K562 (cell line): ENCODE measurements at regions not wholly inside any gene's neighbourhood (a gene's known extent, or its start where the extent isn't known, plus 50 kb on each side); places are given as distances from the start of the nearest gene placed in this dataset.

Experiments
- ATAC-seq: fragments of 200-7000 bp; cut with Tn5 transposase; 3 replicates; pipeline ENCODE4 v1.9.1; 2020; ENCODE audit warnings: moderate library complexity
- BruUV-seq: library from RNA; stranded (reverse); fragments of 400-500 nt; replicated peaks from 2 replicates; lab custom pipeline; 2021; lab: Mats Ljungman, UMichigan
- CTCF ChIA-PET: fragments of 300-600 bp; formaldehyde crosslinking; extraction: SDS; loops from one replicate; lab custom pipeline; 2021; ENCODE audit warnings: low intra/inter-chr PET ratio; lab: Yijun Ruan, JAX
- POLR2A ChIA-PET: fragments of 300-600, 350-650 bp; sonication (Branson Sonifier 250); formaldehyde crosslinking; extraction: SDS; loops from one replicate; lab custom pipeline; 2021; ENCODE audit warnings: antibody characterized with exemption, inconsistent platforms; lab: Yijun Ruan, JAX
- DNase-seq, 4 experiments: peaks; one replicate each; pipeline versions ENCODE4 v3.0.0 to v3.0.0-alpha.2; 2011 to 2018; ENCODE audit warnings: low spot score in 3 of 4, mixed read lengths in 3 of 4; ENCODE audit errors: extremely low read depth in 1 of 4
- FAIRE-seq: peaks from 2 replicates; lab custom pipeline; 2011; peaks lifted over from hg19 to GRCh38; lab: Jason Lieb, UNC
- H2AFZ ChIP-seq: 2 replicates; pipeline ENCODE4 v1.6.0; 2011; ENCODE audit warnings: low read depth, low read length, control low read depth, inconsistent platforms
- H3K27ac ChIP-seq: fragments of 200-600 bp; 3 replicates; pipeline ENCODE4 v1.8.0; 2011; ENCODE audit warnings: low read depth, mild to moderate bottlenecking, control low read depth, inconsistent platforms, low read length, moderate library complexity, mixed read lengths; ENCODE audit errors: extremely low read depth
- H3K27me3 ChIP-seq, 2 experiments: fragments of 300-600 bp in 1 of 2; 2 replicates in 1 of 2; 3 replicates in 1 of 2; pipeline versions ENCODE4 v1.6.0 to v1.8.0; 2011; ENCODE audit warnings: inconsistent platforms in 2 of 2, low read length in 2 of 2, mild to moderate bottlenecking in 1 of 2, mixed read lengths in 1 of 2, moderate library complexity in 1 of 2; ENCODE audit not compliant: control insufficient read depth in 2 of 2, insufficient read depth in 2 of 2
- H3K36me3 ChIP-seq: fragments of 300-600 bp; 3 replicates; pipeline ENCODE4 v1.8.0; 2011; ENCODE audit warnings: mild to moderate bottlenecking, low read length, inconsistent platforms; ENCODE audit not compliant: control insufficient read depth, insufficient read depth
- H3K4me1 ChIP-seq, 2 experiments: fragments of 200-600 bp in 1 of 2; replicated peaks in 1 of 2; 2 replicates in 1 of 2; 3 replicates in 1 of 2; pipeline versions ENCODE4 v1.5.1 to v1.8.0; 2011; ENCODE audit warnings: inconsistent platforms in 2 of 2, low read length in 2 of 2, mild to moderate bottlenecking in 1 of 2, mixed read lengths in 1 of 2, moderate library complexity in 1 of 2; ENCODE audit not compliant: control insufficient read depth in 2 of 2, insufficient read depth in 2 of 2
- H3K4me2 ChIP-seq: 2 replicates; pipeline ENCODE4 v1.6.1; 2011; ENCODE audit warnings: low read length, control low read depth, inconsistent platforms, mixed read lengths; ENCODE audit not compliant: insufficient read depth
- H3K4me3 ChIP-seq: fragments of 200-600 bp; sonication (generic), shearing (Covaris generic); 2 replicates; pipeline ENCODE4 v1.5.1; 2016; ENCODE audit warnings: control low read depth, inconsistent platforms
- H3K79me2 ChIP-seq: fragments of 200-600 bp; 3 replicates; pipeline ENCODE4 v1.8.0; 2011; ENCODE audit warnings: low read length, inconsistent platforms; ENCODE audit not compliant: control insufficient read depth, insufficient read depth
- H3K9ac ChIP-seq, 2 experiments: 2 replicates each; pipeline versions ENCODE4 v1.6.0 to v1.6.1; 2011; ENCODE audit warnings: low read depth in 2 of 2, low read length in 2 of 2, control low read depth in 1 of 2, inconsistent platforms in 1 of 2, mild to moderate bottlenecking in 1 of 2, mixed read lengths in 1 of 2; ENCODE audit not compliant: insufficient read depth in 1 of 2
- H3K9me1 ChIP-seq: one replicate; pipeline ENCODE4 v1.6.0; 2011; ENCODE audit warnings: inconsistent platforms, mild to moderate bottlenecking, low read length, moderate library complexity; ENCODE audit not compliant: control insufficient read depth, insufficient read depth
- H3K9me3 ChIP-seq: replicated peaks from 2 replicates; pipeline ENCODE4 v1.5.1; 2011; ENCODE audit warnings: low read depth, low read length, inconsistent platforms; ENCODE audit not compliant: control insufficient read depth, insufficient read depth
- H4K20me1 ChIP-seq: replicated peaks from 2 replicates; pipeline ENCODE4 v1.6.1; 2011; ENCODE audit warnings: low read length, inconsistent platforms, mixed read lengths; ENCODE audit not compliant: control insufficient read depth, insufficient read depth
- ASH1L ChIP-seq: fragments of 450-650 bp; IDR thresholded peaks from 2 replicates; pipeline ENCODE4 v1.6.1; 2018; ENCODE audit warnings: borderline replicate concordance, mild to moderate bottlenecking, low read depth; ENCODE audit not compliant: partially characterized antibody
- GTF2E2 ChIP-seq: fragments of 200-800 bp; sonication (Bioruptor generic); IDR thresholded peaks from 2 replicates; pipeline ENCODE4 v1.6.1; 2016; ENCODE audit warnings: missing genetic modification characterization, missing compliant biosample characterization
- POLR2G ChIP-seq: fragments of 200-400 bp; formaldehyde crosslinking; IDR thresholded peaks from 2 replicates; pipeline ENCODE4 v1.6.1; 2017; ENCODE audit warnings: low read depth, mild to moderate bottlenecking, antibody characterized with exemption, low read length, moderate library complexity
- ZNF121 ChIP-seq: sonication (generic); formaldehyde crosslinking; conservative IDR thresholded peaks from 2 replicates; pipeline ENCODE4 v1.8.0; 2022; ENCODE audit warnings: missing genetic modification reagents
- WGBS: fragments of 100-300 bp; shearing (Covaris generic); methylation state at CpG from one replicate; pipeline ENCODE4 v1.1.6; 2016; ENCODE audit warnings: low coverage, mixed read lengths; ENCODE audit not compliant: insufficient coverage; ENCODE audit errors: missing lambda C conversion rate; 5-methylcytosine and 5-hydroxymethylcytosine counted together
- in situ Hi-C: fragments of 300-500 bp; cut with MboI; formaldehyde crosslinking; loops from 4 replicates; pipeline ENCODE4 v1.15.0; 2018; ENCODE audit warnings: inconsistent platforms, mixed read lengths
- intact Hi-C: fragments of 100-400 bp; cut with micrococcal nuclease; formaldehyde crosslinking; loops from 2 replicates; pipeline ENCODE4 v1.14.2; 2022
- TF ChIP-seq, protein P1 (sequence below): fragments of 450-650 bp; formaldehyde crosslinking; conservative IDR thresholded peaks from 2 replicates; pipeline ENCODE4 v1.4.0; 2022; ENCODE audit warnings: mild to moderate bottlenecking, missing genetic modification characterization
- TF ChIP-seq, protein P2 (sequence below), 2 experiments: fragments of 450-650 bp; formaldehyde crosslinking in 1 of 2; IDR thresholded peaks; 2 replicates each; pipeline versions ENCODE4 v1.4.0 to v1.6.1; 2014 to 2020; ENCODE audit warnings: mild to moderate bottlenecking in 2 of 2, borderline replicate concordance in 1 of 2, low read depth in 1 of 2
- TF ChIP-seq, protein P3 (sequence below): fragments of 450-650 bp; IDR thresholded peaks from 2 replicates; pipeline ENCODE4 v1.6.1; 2018; ENCODE audit not compliant: partially characterized antibody

DNA sequence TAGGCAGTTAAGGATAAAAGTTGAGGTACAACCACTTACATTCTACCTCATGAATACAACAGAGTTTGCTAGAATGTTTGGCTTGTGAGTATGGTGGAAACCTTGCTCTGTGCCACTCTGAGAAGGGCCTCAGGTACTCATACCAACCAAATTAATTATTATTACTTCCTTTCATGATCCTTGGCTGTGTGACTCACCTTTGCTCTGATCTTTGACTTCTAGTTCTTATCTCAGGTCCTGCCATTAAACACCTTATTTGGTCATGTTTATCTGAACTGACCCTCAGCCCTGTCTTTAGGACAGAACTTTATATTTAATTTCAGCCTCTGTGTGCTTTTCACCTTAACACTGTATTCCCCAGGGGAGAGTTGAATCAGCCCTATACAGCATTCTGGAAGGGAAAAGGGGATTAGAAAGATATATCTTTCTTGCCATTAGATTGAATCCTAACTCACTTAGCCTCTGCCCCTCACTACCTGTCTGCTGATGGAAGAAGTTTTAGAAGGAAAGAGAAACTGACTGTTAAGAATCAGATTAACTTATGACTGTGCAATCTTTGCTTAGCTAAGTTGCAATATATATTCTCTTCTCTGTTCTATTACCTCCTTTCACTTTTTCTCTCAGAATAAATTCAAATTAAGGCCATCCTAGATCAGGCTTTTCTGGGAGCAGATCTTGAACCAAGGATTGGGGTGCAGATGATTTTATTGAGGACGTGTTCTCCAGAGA is 260.4 kb upstream of the DPYD start:
- H3K4me3 ChIP-seq, result no peak overlapping the region
- no peaks in the 10 kb centered on the region for H3K9me1 ChIP-seq
- 0% methylated on average over 1 of the region's 1 CpG for WGBS
- BruUV-seq, result no TSS peak
- no peaks in the 10 kb centered on the region for H3K36me3 ChIP-seq
- DNase-seq (no peak), FAIRE-seq (no peak), ATAC-seq (no peak)
- H3K9ac ChIP-seq, result no peak overlapping the region
- H3K4me1 ChIP-seq, result no peaks in the 10 kb centered on the region
- intact Hi-C loops, result no loop called here
- H3K79me2 ChIP-seq, result no peaks in the 10 kb centered on the region
- ChIA-PET POLR2A (no interaction called here), CTCF (no interaction called here)
- H2AFZ ChIP-seq, result no peak overlapping the region
- no peak overlapping the region for H3K27ac ChIP-seq
- no peaks in the 10 kb centered on the region for H3K9me3 ChIP-seq
- no peaks in the 10 kb centered on the region for H3K27me3 ChIP-seq
- TF ChIP-seq POLR2G (no peak), ZNF121 (CRISPR knock-in tag) (no peak), ASH1L (no peak), GTF2E2 (no peak)
- TF ChIP-seq, protein P1, sequence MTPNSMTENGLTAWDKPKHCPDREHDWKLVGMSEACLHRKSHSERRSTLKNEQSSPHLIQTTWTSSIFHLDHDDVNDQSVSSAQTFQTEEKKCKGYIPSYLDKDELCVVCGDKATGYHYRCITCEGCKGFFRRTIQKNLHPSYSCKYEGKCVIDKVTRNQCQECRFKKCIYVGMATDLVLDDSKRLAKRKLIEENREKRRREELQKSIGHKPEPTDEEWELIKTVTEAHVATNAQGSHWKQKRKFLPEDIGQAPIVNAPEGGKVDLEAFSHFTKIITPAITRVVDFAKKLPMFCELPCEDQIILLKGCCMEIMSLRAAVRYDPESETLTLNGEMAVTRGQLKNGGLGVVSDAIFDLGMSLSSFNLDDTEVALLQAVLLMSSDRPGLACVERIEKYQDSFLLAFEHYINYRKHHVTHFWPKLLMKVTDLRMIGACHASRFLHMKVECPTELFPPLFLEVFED (CRISPR knock-in tag), result no peak
- TF ChIP-seq, protein P2, sequence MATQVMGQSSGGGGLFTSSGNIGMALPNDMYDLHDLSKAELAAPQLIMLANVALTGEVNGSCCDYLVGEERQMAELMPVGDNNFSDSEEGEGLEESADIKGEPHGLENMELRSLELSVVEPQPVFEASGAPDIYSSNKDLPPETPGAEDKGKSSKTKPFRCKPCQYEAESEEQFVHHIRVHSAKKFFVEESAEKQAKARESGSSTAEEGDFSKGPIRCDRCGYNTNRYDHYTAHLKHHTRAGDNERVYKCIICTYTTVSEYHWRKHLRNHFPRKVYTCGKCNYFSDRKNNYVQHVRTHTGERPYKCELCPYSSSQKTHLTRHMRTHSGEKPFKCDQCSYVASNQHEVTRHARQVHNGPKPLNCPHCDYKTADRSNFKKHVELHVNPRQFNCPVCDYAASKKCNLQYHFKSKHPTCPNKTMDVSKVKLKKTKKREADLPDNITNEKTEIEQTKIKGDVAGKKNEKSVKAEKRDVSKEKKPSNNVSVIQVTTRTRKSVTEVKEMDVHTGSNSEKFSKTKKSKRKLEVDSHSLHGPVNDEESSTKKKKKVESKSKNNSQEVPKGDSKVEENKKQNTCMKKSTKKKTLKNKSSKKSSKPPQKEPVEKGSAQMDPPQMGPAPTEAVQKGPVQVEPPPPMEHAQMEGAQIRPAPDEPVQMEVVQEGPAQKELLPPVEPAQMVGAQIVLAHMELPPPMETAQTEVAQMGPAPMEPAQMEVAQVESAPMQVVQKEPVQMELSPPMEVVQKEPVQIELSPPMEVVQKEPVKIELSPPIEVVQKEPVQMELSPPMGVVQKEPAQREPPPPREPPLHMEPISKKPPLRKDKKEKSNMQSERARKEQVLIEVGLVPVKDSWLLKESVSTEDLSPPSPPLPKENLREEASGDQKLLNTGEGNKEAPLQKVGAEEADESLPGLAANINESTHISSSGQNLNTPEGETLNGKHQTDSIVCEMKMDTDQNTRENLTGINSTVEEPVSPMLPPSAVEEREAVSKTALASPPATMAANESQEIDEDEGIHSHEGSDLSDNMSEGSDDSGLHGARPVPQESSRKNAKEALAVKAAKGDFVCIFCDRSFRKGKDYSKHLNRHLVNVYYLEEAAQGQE (IDR thresholded peaks at IDR 0.05; ENCODE audit: borderline replicate concordance), result no peak
- TF ChIP-seq, protein P2 (CRISPR knock-in tag; IDR thresholded peaks at IDR 0.05; ENCODE audit: low read depth), result no peak
- TF ChIP-seq, protein P3, sequence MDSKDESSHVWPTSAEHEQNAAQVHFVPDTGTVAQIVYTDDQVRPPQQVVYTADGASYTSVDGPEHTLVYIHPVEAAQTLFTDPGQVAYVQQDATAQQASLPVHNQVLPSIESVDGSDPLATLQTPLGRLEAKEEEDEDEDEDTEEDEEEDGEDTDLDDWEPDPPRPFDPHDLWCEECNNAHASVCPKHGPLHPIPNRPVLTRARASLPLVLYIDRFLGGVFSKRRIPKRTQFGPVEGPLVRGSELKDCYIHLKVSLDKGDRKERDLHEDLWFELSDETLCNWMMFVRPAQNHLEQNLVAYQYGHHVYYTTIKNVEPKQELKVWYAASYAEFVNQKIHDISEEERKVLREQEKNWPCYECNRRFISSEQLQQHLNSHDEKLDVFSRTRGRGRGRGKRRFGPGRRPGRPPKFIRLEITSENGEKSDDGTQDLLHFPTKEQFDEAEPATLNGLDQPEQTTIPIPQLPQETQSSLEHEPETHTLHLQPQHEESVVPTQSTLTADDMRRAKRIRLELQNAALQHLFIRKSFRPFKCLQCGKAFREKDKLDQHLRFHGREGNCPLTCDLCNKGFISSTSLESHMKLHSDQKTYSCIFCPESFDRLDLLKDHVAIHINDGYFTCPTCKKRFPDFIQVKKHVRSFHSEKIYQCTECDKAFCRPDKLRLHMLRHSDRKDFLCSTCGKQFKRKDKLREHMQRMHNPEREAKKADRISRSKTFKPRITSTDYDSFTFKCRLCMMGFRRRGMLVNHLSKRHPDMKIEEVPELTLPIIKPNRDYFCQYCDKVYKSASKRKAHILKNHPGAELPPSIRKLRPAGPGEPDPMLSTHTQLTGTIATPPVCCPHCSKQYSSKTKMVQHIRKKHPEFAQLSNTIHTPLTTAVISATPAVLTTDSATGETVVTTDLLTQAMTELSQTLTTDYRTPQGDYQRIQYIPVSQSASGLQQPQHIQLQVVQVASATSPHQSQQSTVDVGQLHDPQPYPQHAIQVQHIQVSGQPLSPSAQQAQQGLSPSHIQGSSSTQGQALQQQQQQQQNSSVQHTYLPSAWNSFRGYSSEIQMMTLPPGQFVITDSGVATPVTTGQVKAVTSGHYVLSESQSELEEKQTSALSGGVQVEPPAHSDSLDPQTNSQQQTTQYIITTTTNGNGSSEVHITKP, result no peak
- no peaks in the 10 kb centered on the region for H4K20me1 ChIP-seq
- no peak overlapping the region for H3K4me2 ChIP-seq
- in situ Hi-C loops, result no loop called here
